ENCODE measurements at regions not wholly inside any gene's neighbourhood (a gene's known extent, or its start where the extent isn't known, plus 50 kb on each side); places are given as distances from the start of the nearest gene placed in this dataset.
"Not testable (repeated sequence)": the region's sequence is repeated elsewhere in the genome, so short reads cannot be mapped to it uniquely, and the experiment has no call there.

DNA sequence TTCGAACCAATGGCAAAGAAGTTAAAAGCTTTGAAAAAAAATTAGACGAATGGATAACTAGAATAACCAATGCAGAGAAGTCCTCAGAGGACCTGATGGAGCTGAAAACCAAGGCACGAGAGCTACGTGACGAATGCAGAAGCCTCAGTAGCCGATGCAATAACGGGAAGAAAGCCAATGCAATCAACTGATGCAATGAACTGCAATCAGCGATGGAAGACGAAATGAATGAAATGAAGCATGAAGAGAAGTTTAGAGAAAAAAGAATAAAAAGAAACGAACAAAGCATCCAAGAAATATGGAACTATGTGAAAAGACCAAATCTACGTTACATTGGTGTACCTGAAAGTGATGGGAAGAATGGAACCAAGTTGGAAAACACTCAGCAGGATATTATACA is 52.6 kb upstream of the MRPS30 start:
- H3K36me3 Mint-ChIP-seq, H3K4me3 Mint-ChIP-seq, H3K4me1 Mint-ChIP-seq, ATAC-seq, H3K27ac Mint-ChIP-seq, H3K27me3 Mint-ChIP-seq, H3K9me3 Mint-ChIP-seq: not testable (repeated sequence)

DNA sequence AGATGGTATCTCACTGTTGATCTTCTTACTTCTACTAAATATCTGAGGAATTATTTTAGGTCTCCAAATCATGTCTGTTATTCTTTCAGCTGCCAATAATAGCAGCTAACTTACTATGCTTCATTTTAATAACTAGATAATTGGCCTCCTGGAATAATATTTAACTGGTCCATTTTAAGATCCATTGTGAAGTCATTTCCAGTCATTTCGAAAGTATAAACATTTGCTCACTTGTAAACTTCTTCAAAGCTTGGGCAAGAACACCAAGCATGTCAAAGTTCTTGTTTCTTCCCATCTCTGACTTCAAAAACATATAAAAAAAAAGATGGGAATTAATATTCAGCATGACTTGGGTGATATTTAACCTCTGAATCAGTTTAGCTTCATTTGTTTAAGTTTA is 61.4 kb upstream of the MRPS30 start:
- Mint-ChIP-seq H3K27me3 (no peaks in the 10 kb centered on the region), H3K4me3 (no peak overlapping the region), H3K27ac (no peak overlapping the region), H3K9me3 (peaks cover 4% of the 10 kb centered on the region), H3K4me1 (no peaks in the 10 kb centered on the region), H3K36me3 (no peaks in the 10 kb centered on the region)
- no peak for ATAC-seq

DNA sequence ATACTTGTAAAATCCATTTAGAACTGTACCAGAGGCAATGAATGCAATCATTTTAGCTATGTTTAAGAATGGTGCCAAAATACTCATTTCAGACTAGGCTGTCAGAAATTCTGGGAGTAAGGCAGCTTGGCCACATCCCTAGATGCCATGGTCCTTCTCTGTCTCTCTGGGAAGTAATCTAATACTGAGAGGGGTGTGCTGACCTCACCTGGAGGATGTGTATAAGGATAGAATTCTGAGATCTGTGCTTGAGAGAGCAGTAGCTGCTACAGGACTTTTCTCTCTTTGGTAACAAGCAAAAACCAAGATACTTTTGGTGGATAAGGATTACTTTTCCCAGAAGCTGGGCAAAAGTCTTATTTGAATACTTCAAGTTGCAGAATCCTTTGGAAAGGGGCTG is 68.1 kb upstream of the MRPS30 start:
- Mint-ChIP-seq H3K4me1 (no peaks in the 10 kb centered on the region), H3K4me3 (no peak overlapping the region), H3K9me3 (no peaks in the 10 kb centered on the region), H3K27me3 (no peaks in the 10 kb centered on the region), H3K36me3 (no peaks in the 10 kb centered on the region), H3K27ac (no peak overlapping the region)
- ATAC-seq: no peak

DNA sequence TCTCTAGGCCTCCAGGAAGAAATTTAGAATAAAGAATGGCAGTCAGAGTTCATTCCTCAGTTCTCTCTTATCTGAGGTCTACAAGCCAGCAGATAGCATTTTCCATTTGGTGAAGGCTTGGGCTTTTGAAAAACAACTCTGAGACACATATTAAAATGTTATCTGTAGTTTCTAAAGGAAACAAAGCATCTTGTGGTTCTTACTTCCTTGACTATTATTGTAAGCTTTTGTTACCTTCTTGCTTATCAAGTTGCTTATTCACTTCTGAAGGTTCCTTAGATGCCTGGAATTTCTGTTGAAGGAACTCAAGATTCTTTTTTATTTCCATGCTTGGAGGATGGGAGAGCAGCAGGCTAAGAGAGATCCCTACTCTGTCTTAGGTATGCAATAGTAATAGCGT is 79.2 kb upstream of the MRPS30 start:
- no peaks in the 10 kb centered on the region for H3K36me3 Mint-ChIP-seq
- H3K27ac Mint-ChIP-seq: no peak overlapping the region
- H3K4me1 Mint-ChIP-seq: no peaks in the 10 kb centered on the region
- no peaks in the 10 kb centered on the region for H3K27me3 Mint-ChIP-seq
- H3K9me3 Mint-ChIP-seq: peaks cover 4% of the 10 kb centered on the region
- H3K4me3 Mint-ChIP-seq: no peak overlapping the region
- ATAC-seq: no peak

DNA sequence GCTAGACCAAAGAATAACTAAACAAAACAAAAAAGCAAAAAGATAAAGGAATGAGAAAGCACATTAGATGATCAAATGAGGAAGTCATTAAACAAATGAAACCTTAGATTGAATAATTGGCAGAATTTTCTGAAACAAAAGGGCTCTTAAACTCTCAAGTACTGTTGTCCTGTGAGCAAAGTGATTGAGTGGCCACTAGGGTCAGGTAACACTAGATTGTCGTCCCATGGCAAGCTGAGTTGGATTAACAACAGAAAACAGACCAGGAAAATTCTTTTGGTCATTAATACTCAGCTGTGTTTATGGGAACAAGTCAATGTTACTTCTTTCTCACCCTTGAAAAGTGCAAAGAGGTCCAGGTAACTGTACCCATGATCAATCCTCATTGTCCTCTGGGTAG is 81.6 kb upstream of the MRPS30 start:
- no peak for ATAC-seq
- no peaks in the 10 kb centered on the region for H3K36me3 Mint-ChIP-seq
- H3K4me1 Mint-ChIP-seq: no peaks in the 10 kb centered on the region
- H3K4me3 Mint-ChIP-seq: no peak overlapping the region
- no peak overlapping the region for H3K27ac Mint-ChIP-seq
- H3K9me3 Mint-ChIP-seq: no peaks in the 10 kb centered on the region
- H3K27me3 Mint-ChIP-seq: no peaks in the 10 kb centered on the region

DNA sequence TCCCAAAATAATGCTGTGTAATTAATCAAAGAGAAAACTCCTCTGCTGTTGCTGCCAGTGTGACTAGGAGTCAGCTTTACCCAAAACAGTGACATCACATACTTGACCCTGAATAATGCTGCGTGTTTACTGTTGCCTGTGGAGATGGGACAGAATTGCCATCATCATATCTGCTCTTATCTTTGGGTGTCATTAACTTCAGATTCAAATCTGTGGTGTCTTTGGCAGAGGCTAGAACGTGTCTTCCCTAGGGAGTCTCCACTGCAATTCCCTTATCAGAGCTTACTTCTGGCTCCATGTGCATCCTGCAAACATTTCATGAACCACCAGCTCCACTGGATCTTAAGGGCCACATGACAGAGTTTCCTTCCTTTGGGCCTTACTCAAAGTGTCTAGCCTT is 88.9 kb upstream of the MRPS30 start:
- peaks cover 8% of the 10 kb centered on the region for H3K9me3 Mint-ChIP-seq
- no peaks in the 10 kb centered on the region for H3K36me3 Mint-ChIP-seq
- ATAC-seq: no peak
- no peaks in the 10 kb centered on the region for H3K27me3 Mint-ChIP-seq
- H3K4me3 Mint-ChIP-seq: no peak overlapping the region
- H3K27ac Mint-ChIP-seq: no peak overlapping the region
- no peaks in the 10 kb centered on the region for H3K4me1 Mint-ChIP-seq

DNA sequence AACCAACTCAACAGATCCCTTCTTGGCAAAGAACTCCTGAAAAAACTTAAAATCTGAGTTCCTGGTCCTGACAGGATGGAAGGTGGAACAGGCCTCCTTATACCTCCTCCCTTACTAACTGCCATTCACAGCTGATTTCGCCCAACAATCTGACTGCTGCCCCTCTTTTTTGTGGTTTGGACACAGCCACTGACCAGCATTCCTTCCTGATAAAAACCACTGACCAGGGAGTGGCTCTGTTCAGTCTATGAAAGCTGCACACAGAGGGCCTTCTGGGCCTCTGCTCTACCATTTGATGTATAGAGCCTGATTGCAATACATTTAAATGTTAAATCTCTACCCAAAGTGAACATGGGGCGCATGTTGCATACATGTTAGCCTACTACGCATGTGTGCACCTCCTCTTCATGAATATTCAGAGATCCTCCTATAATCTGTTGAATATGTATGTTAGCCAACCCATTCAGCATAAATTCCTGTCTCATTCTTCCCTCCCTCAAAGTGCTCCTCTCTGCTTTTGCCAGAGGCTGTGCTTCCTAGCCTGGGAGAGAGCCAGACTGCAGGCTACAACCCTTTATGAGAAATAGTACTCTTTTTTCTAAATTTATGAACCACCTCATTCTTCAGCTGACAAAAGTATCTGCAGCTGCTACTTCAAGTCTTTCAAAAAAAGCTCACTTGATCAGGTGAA is 93.7 kb upstream of the MRPS30 start:
- no peak for ATAC-seq
- no peak overlapping the region for H3K4me3 Mint-ChIP-seq
- H3K9me3 Mint-ChIP-seq: peaks cover 10% of the 10 kb centered on the region
- H3K27ac Mint-ChIP-seq: no peak overlapping the region
- no peaks in the 10 kb centered on the region for H3K27me3 Mint-ChIP-seq
- no peaks in the 10 kb centered on the region for H3K36me3 Mint-ChIP-seq
- no peaks in the 10 kb centered on the region for H3K4me1 Mint-ChIP-seq

DNA sequence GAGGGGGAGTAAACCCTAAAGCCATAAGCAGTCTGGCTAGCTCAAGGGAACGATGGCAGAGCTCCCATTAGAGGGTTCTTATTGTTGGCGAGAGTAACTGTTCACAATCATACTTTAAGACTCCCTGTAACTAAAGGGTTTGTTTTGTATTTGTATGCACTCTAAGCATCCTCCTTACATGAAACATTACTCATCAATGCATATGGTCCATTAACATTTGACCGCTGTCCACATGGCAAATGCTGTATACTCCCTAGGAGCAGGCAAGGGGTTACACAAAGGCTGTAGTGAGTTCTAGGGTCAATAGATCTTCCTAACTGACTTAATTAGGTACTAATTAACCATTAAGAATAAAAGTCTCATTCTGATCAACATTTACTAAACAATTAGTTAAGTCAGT is 95.3 kb upstream of the MRPS30 start:
- no peaks in the 10 kb centered on the region for H3K36me3 Mint-ChIP-seq
- no peaks in the 10 kb centered on the region for H3K27me3 Mint-ChIP-seq
- H3K4me1 Mint-ChIP-seq: no peaks in the 10 kb centered on the region
- ATAC-seq: no peak
- H3K9me3 Mint-ChIP-seq: peaks cover 10% of the 10 kb centered on the region
- no peak overlapping the region for H3K27ac Mint-ChIP-seq
- no peak overlapping the region for H3K4me3 Mint-ChIP-seq

DNA sequence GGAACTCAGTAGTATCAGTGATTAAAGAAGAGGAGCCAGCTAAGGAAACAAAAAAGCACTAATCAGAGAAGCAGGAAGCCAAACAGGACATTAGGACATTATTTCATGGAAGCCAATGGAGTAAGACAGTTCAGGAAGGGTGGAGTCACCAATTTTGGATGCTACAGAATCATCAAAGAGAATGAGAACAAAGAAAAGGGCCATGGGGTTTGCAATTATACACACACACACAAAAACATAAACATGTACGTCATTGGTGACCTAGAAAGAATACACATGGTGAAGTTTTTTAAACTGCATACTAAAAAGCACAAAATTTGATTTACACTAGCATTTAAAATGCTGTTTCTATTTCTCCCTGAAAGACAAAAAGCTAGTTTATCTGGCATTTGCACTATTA is 96.8 kb upstream of the MRPS30 start:
- no peaks in the 10 kb centered on the region for H3K36me3 Mint-ChIP-seq
- H3K9me3 Mint-ChIP-seq: peaks cover 10% of the 10 kb centered on the region
- no peak overlapping the region for H3K4me3 Mint-ChIP-seq
- no peaks in the 10 kb centered on the region for H3K4me1 Mint-ChIP-seq
- H3K27me3 Mint-ChIP-seq: no peaks in the 10 kb centered on the region
- no peak overlapping the region for H3K27ac Mint-ChIP-seq
- ATAC-seq: no peak

DNA sequence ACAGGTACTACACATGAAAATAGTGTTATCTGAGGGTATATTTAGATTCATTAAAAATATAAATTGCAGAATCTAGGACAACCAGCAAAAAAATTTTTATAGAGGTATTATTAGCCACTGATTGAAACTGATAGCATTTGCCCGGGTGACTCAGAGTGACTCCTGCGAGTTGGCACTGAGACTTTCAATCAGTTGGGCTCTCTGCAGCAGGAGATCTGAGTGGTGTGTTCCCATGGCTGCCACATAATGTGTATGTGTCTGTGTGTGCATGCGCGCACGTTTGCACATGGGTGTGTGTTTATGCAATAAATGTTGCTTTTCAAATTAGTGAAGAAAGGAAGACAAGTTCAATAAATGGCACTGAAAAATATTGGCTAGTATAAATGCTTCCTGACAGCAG is 100.1 kb upstream of the MRPS30 start:
- ATAC-seq: no peak
- Mint-ChIP-seq H3K36me3 (no peaks in the 10 kb centered on the region), H3K4me3 (no peak overlapping the region), H3K27ac (no peak overlapping the region), H3K27me3 (no peaks in the 10 kb centered on the region), H3K4me1 (no peaks in the 10 kb centered on the region), H3K9me3 (peaks cover 2% of the 10 kb centered on the region)

DNA sequence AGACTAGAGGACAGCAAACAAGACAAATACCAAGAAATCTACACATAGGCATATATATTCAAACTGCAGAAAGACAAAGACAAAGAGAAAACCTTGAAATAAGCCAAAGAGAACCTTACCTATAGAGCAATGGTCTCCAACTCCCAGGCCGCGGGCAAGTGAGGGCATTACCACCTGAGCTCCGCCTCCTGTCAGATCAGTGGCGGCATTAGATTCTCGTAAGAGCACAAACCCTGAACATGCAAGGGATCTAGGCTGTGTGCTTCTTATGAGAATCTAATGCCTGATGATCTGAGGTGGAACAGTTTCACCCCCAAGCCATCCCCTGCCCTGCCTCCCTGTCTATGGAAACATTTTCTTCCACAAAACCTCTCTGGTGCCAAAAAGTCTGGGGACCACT is 101.0 kb upstream of the MRPS30 start:
- Mint-ChIP-seq H3K27ac (no peak overlapping the region), H3K4me1 (no peaks in the 10 kb centered on the region), H3K4me3 (no peak overlapping the region), H3K27me3 (no peaks in the 10 kb centered on the region), H3K9me3 (peaks cover 2% of the 10 kb centered on the region), H3K36me3 (no peaks in the 10 kb centered on the region)
- no peak for ATAC-seq

DNA sequence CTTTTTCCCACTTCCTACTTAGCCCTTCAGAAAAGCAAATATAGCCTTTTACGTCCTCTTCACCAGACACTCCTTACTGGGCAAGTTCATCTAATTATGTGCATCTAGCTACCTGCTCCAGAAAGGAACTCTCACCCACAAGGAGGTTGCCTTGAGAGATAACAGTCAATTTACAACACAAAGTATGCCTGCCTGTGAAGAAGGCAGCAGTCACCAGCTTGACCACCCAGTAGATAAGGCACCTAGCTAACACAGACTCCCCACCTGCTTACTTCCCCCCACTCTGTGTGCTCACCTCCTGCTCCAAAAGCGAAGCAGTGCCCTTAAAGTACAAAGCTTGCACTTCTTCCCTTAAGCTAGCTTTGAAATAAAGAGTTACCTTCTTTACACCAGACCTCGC is 111.7 kb upstream of the MRPS30 start:
- Mint-ChIP-seq H3K36me3 (no peaks in the 10 kb centered on the region), H3K4me1 (no peaks in the 10 kb centered on the region), H3K9me3 (no peaks in the 10 kb centered on the region), H3K27ac (no peak overlapping the region), H3K27me3 (no peaks in the 10 kb centered on the region), H3K4me3 (no peak overlapping the region)
- no peak for ATAC-seq

DNA sequence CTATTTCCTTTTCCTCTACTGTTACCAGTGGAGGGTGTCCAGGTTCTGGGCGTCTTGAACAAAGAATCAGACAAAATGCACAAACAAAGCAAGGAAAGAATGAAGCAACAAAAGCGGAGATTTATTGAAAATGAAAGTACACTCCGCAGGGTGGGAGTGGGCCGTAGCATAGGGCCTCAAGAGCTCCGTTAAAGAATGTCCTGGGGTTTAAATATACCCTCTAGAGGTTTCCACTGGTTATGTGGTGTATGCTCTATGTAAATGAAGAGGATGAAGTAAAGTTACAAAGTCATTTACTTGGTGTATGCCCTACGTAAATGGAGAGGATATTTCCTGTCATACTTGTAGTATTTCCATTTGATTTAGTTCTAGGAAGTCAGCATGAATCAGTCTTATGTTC is 113.5 kb upstream of the MRPS30 start:
- Mint-ChIP-seq H3K4me3 (no peak overlapping the region), H3K36me3 (no peaks in the 10 kb centered on the region), H3K27me3 (no peaks in the 10 kb centered on the region), H3K9me3 (no peaks in the 10 kb centered on the region), H3K27ac (no peak overlapping the region), H3K4me1 (no peaks in the 10 kb centered on the region)
- no peak for ATAC-seq

DNA sequence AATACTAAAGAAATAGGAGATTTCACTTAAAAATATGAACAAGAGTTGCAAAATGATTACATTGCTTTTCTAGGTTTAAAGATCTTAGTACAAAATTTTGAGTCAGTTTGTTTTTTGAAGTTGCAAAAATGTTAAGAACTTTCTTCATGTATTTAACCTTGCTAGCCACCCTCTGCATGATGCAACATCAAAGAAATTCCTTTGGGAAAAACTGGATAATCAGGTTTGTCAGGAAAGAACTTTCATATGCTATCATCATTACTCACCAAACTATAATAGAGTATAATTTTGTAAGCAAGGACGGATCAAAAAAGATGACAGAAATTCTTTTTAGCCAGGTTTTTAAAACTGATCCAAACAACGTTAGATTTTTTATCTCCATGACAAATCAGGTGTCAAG is 116.9 kb upstream of the MRPS30 start:
- no peak for ATAC-seq

DNA sequence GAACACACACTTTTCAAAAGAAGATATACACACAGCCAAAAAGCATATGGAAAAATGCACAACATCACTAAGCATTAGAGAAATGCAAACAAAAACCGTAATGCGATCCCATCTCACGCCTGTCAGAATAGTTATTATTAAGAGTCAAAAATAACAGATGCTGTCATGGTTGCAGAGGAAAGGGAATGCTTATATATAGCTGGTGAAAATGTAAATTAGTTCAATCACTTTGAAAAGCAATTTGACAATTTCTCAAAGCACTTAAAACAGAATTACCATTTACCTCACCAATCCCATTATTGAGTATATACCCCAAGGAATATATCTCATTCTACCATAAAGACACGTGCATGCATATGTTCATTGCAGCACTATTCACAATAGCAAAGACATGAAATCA is 126.8 kb upstream of the MRPS30 start:
- no peak for ATAC-seq
- Mint-ChIP-seq H3K36me3 (no peaks in the 10 kb centered on the region), H3K27ac (no peak overlapping the region), H3K4me1 (no peaks in the 10 kb centered on the region), H3K9me3 (peaks cover 8% of the 10 kb centered on the region), H3K4me3 (no peak overlapping the region), H3K27me3 (no peaks in the 10 kb centered on the region)

More for the DNA sequence above, 116.9 kb upstream of the MRPS30 start:
- no peaks in the 10 kb centered on the region for H3K4me1 Mint-ChIP-seq
- no peaks in the 10 kb centered on the region for H3K36me3 Mint-ChIP-seq
- no peak overlapping the region for H3K4me3 Mint-ChIP-seq
- H3K27me3 Mint-ChIP-seq: no peaks in the 10 kb centered on the region
- peaks cover 4% of the 10 kb centered on the region for H3K9me3 Mint-ChIP-seq
- H3K27ac Mint-ChIP-seq: no peak overlapping the region

DNA sequence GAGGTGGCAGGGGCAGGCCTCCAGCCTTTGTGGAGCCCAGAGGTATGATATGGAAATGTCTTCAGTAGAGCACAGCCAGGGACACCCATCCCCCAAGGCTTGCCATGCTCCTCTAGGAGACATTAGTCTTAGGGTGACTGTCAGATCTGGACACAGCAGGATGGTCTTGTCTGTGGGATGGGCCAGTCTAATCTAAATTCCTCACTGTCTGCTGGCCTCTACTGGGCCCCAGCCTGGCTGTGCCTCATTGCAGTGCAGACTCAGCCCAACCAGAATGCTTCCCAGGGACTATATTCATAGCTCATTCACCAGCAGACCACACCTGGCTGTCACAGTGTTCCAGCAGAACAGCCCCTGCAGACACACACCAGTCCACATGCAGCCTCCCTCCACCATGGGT is 129.5 kb upstream of the MRPS30 start:
- no peak overlapping the region for H3K27ac Mint-ChIP-seq
- H3K4me3 Mint-ChIP-seq: no peak overlapping the region
- peaks cover 8% of the 10 kb centered on the region for H3K9me3 Mint-ChIP-seq
- no peaks in the 10 kb centered on the region for H3K27me3 Mint-ChIP-seq
- H3K4me1 Mint-ChIP-seq: no peaks in the 10 kb centered on the region
- ATAC-seq: no peak
- H3K36me3 Mint-ChIP-seq: no peaks in the 10 kb centered on the region

DNA sequence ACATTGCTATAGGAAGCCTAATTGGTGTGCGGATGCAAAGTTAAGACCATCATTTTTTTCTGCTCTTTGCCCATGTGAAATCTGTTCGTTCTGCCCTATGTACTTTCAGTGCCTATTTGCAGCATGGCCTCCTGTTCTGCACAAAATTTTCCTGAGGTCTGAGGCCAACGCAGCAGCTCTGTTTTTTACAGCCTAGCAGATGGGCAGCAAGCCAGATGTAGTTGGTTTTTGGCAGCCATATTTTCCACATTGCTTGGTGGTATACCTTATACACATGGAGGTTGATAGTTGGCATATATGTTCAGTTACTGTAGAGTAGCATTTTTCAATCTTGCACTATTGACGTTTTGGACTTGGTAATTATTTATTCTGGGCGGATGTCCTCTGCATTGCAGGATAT is 133.5 kb upstream of the MRPS30 start:
- no peaks in the 10 kb centered on the region for H3K27me3 Mint-ChIP-seq
- H3K9me3 Mint-ChIP-seq: peaks cover 4% of the 10 kb centered on the region
- ATAC-seq: no peak
- H3K4me1 Mint-ChIP-seq: no peaks in the 10 kb centered on the region
- no peak overlapping the region for H3K4me3 Mint-ChIP-seq
- no peaks in the 10 kb centered on the region for H3K36me3 Mint-ChIP-seq
- H3K27ac Mint-ChIP-seq: no peak overlapping the region
